K562 (cell line): ENCODE measurements at regions not wholly inside any gene's neighbourhood (a gene's known extent, or its start where the extent isn't known, plus 50 kb on each side); places are given as distances from the start of the nearest gene placed in this dataset.

Experiments used
- C11orf30 ChIP-seq: fragments of 450-650 bp; IDR thresholded peaks from 2 replicates; pipeline ENCODE4 v1.6.1; 2016; ENCODE audit warnings: low read depth, mild to moderate bottlenecking
- NFXL1 ChIP-seq: fragments of 450-650 bp; formaldehyde crosslinking; IDR thresholded peaks from 2 replicates; pipeline ENCODE4 v1.4.0; 2021; ENCODE audit warnings: mild to moderate bottlenecking
- TF ChIP-seq, protein P1 (sequence below): fragments of 250-450 bp; sonication (Bioruptor Pico); IDR thresholded peaks from 2 replicates; pipeline ENCODE4 v1.5.0; 2021; ENCODE audit warnings: mild to moderate bottlenecking, borderline replicate concordance

DNA sequence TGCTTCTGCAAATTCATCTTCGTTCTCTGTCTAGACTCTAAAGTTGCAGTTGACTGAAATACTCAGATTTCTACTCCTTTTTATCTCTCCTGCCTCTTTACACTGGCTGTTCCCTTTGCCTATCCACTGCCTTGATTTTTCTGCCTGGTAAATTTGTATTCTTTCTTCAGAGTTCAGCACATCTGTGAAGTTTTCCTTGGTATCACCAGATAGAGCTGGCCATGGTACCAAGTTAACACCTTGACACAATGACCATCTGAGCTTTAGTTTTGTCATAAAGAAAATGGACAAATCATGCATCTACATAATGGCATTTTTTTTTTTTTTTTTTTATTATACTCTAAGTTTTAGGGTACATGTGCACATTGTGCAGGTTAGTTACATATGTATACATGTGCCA, 143.0 kb downstream of the PPP1R3A start:
- TF ChIP-seq NFXL1 (CRISPR knock-in tag) = no peak
- TF ChIP-seq C11orf30 = no peak
- TF ChIP-seq, protein P1, sequence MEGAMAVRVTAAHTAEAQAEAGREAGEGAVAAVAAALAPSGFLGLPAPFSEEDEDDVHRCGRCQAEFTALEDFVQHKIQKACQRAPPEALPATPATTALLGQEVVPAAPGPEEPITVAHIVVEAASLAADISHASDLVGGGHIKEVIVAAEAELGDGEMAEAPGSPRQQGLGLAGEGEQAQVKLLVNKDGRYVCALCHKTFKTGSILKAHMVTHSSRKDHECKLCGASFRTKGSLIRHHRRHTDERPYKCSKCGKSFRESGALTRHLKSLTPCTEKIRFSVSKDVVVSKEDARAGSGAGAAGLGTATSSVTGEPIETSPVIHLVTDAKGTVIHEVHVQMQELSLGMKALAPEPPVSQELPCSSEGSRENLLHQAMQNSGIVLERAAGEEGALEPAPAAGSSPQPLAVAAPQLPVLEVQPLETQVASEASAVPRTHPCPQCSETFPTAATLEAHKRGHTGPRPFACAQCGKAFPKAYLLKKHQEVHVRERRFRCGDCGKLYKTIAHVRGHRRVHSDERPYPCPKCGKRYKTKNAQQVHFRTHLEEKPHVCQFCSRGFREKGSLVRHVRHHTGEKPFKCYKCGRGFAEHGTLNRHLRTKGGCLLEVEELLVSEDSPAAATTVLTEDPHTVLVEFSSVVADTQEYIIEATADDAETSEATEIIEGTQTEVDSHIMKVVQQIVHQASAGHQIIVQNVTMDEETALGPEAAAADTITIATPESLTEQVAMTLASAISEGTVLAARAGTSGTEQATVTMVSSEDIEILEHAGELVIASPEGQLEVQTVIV (CRISPR knock-in tag) = no peak
